ENCODE measurements at regions not wholly inside any gene's neighbourhood (a gene's known extent, or its start where the extent isn't known, plus 50 kb on each side); places are given as distances from the start of the nearest gene placed in this dataset.

DNA sequence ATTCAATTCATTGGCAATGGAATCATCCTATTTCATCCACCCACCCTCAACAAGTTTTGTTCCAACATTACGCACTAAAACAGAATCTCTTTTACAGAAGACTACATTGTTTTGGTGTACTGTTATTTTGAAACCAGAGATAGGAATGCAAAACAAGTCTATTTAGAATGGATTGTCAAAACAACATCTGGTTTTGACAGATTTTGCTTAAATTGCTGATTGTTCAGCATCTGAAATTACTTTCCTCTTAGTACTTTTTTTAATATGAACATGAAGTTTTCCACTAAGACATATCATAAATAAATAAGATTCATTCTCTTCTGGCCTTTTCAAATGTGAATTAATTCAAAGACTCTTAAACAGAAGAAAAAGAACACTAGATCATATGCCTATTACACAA, 323.9 kb upstream of the TFPI start:
- Histone ChIP-seq H3K79me2 (ENCODE audit: insufficient read depth) (no peaks in the 10 kb centered on the region), H3K9me3 (ENCODE audit: low read depth) (no peaks in the 10 kb centered on the region), H3F3A (ENCODE audit: insufficient read depth) (no peaks in the 10 kb centered on the region), H4K20me1 (ENCODE audit: insufficient read depth) (no peaks in the 10 kb centered on the region), H3K36me3 (ENCODE audit: low read depth) (no peaks in the 10 kb centered on the region), H3K27ac (no peak overlapping the region), H2AFZ (no peak overlapping the region), H3K27me3 (replicated peaks; ENCODE audit: insufficient read depth) (no peaks in the 10 kb centered on the region), H3K9ac (no peak overlapping the region), H3K4me2 (ENCODE audit: unreplicated experiment) (no peak overlapping the region), H3K9me2 (ENCODE audit: insufficient read depth) (no peaks in the 10 kb centered on the region), H3K4me1 (ENCODE audit: insufficient read depth) (no peaks in the 10 kb centered on the region), H3K4me3 (no peak overlapping the region)
- WGBS, 2 experiments (ENCODE audit: low coverage in 1 of 2, low lambda C conversion rate in 2 of 2, missing lambda C conversion rate in 2 of 2), result 70 to 85% methylated on average over 1 of the region's 1 CpG
- in situ Hi-C loops (cut with MboI), result no loop called here
- DNase-seq, result no peak
- TF ChIP-seq EZH2 (IDR thresholded peaks at IDR 0.05; ENCODE audit: insufficient read depth, poor library complexity, severe bottlenecking) (no peak), EZH2phosphoT487 (IDR thresholded peaks at IDR 0.05; ENCODE audit: insufficient read depth, low read depth) (no peak)

DNA sequence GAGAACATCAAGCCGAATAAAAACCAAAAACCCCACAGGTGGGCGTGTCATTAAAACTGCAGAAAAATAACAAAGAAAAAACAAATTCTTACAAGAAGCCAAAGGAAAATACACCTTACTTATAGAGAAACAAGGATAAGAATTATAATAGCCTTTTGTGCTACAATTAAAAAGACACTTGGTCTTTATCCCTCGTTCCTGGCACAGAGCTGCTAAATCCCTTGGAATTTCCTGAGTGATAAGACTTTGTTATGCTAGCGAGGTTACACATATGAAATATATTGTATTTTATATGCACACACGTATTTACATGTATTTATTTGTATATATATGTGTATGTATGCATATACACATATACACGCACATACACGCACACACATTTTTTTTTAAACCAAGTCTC, 325.3 kb upstream of the TFPI start:
- WGBS, 2 experiments (ENCODE audit: low coverage in 1 of 2, low lambda C conversion rate in 2 of 2, missing lambda C conversion rate in 2 of 2), result 74 to 77% methylated on average over 7 of the region's 7 CpGs
- Histone ChIP-seq H3K27ac (no peak overlapping the region), H3F3A (ENCODE audit: insufficient read depth) (no peaks in the 10 kb centered on the region), H3K4me1 (ENCODE audit: insufficient read depth) (no peaks in the 10 kb centered on the region), H3K9ac (no peak overlapping the region), H3K9me2 (ENCODE audit: insufficient read depth) (no peaks in the 10 kb centered on the region), H3K9me3 (ENCODE audit: low read depth) (no peaks in the 10 kb centered on the region), H3K27me3 (replicated peaks; ENCODE audit: insufficient read depth) (no peaks in the 10 kb centered on the region), H3K36me3 (ENCODE audit: low read depth) (no peaks in the 10 kb centered on the region), H2AFZ (no peak overlapping the region), H3K4me3 (no peak overlapping the region), H4K20me1 (ENCODE audit: insufficient read depth) (no peaks in the 10 kb centered on the region), H3K79me2 (ENCODE audit: insufficient read depth) (no peaks in the 10 kb centered on the region), H3K4me2 (ENCODE audit: unreplicated experiment) (no peak overlapping the region)
- no peak for TF ChIP-seq EZH2 (IDR thresholded peaks at IDR 0.05; ENCODE audit: insufficient read depth, poor library complexity, severe bottlenecking)
- no peak for TF ChIP-seq EZH2phosphoT487 (IDR thresholded peaks at IDR 0.05; ENCODE audit: insufficient read depth, low read depth)
- DNase-seq, result no peak
- in situ Hi-C loops (cut with MboI), result no loop called here

DNA sequence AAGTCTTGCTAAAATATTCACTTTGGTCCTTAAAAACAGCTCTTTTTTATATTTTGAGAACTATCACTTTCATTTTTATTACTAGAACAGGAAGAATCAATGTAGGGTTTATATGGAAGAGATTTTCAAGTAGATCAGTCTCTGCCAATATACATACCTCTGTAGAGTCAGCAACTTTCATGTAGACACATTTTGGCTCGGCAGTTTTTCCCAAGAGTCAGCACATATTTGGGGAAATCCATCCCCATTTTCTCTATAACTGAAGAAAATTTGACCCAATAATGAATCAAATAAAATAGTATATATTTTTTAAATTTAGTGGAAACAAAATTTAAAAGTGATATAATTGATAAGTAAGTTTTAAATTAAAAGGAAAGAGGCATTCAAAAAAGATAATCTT, 329.8 kb upstream of the TFPI start:
- Histone ChIP-seq H3F3A (ENCODE audit: insufficient read depth) (no peaks in the 10 kb centered on the region), H3K27me3 (replicated peaks; ENCODE audit: insufficient read depth) (no peaks in the 10 kb centered on the region), H2AFZ (no peak overlapping the region), H3K9me3 (ENCODE audit: low read depth) (no peaks in the 10 kb centered on the region), H3K27ac (no peak overlapping the region), H3K9ac (no peak overlapping the region), H3K4me1 (ENCODE audit: insufficient read depth) (no peaks in the 10 kb centered on the region), H3K4me2 (ENCODE audit: unreplicated experiment) (no peak overlapping the region), H3K36me3 (ENCODE audit: low read depth) (no peaks in the 10 kb centered on the region), H4K20me1 (ENCODE audit: insufficient read depth) (no peaks in the 10 kb centered on the region), H3K4me3 (no peak overlapping the region), H3K79me2 (ENCODE audit: insufficient read depth) (no peaks in the 10 kb centered on the region), H3K9me2 (ENCODE audit: insufficient read depth) (no peaks in the 10 kb centered on the region)
- no peak for TF ChIP-seq EZH2 (IDR thresholded peaks at IDR 0.05; ENCODE audit: insufficient read depth, poor library complexity, severe bottlenecking)
- no peak for TF ChIP-seq EZH2phosphoT487 (IDR thresholded peaks at IDR 0.05; ENCODE audit: insufficient read depth, low read depth)
- WGBS, 2 experiments (ENCODE audit: low coverage in 1 of 2, low lambda C conversion rate in 2 of 2, missing lambda C conversion rate in 2 of 2), result 71 to 77% methylated on average over 1 of the region's 1 CpG
- no peak for DNase-seq
- in situ Hi-C loops (cut with MboI), result no loop called here

DNA sequence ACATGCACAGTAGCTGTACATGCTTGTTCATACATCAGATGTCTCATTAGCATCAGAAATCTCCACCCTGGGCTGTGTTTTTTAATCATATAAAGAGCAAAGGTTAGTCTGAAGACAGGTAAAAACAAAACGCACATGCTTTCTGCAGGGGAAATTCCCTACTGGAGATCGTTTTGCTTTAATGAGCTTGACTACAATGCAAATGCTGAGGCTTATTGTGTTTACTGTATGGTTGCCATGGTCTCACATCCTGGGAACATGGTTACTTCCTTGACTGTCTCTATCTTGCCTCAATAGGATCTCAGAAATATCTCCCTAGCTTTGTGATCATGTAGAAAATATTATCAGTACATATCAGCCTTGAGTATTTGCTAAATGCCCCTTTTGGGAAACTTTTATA, 336.5 kb upstream of the TFPI start:
- no peak for DNase-seq
- Histone ChIP-seq H3K9me2 (ENCODE audit: insufficient read depth) (no peaks in the 10 kb centered on the region), H3K27ac (no peak overlapping the region), H3K79me2 (ENCODE audit: insufficient read depth) (no peaks in the 10 kb centered on the region), H3K4me2 (ENCODE audit: unreplicated experiment) (no peak overlapping the region), H3K4me3 (no peak overlapping the region), H3K9me3 (ENCODE audit: low read depth) (no peaks in the 10 kb centered on the region), H3K9ac (no peak overlapping the region), H3K27me3 (replicated peaks; ENCODE audit: insufficient read depth) (no peaks in the 10 kb centered on the region), H2AFZ (no peak overlapping the region), H3F3A (ENCODE audit: insufficient read depth) (no peaks in the 10 kb centered on the region), H3K36me3 (ENCODE audit: low read depth) (no peaks in the 10 kb centered on the region), H3K4me1 (ENCODE audit: insufficient read depth) (no peaks in the 10 kb centered on the region), H4K20me1 (ENCODE audit: insufficient read depth) (no peaks in the 10 kb centered on the region)
- TF ChIP-seq EZH2phosphoT487 (IDR thresholded peaks at IDR 0.05; ENCODE audit: insufficient read depth, low read depth), result no peak
- TF ChIP-seq EZH2 (IDR thresholded peaks at IDR 0.05; ENCODE audit: insufficient read depth, poor library complexity, severe bottlenecking), result no peak
- WGBS, 2 experiments (ENCODE audit: low coverage in 1 of 2, low lambda C conversion rate in 2 of 2, missing lambda C conversion rate in 2 of 2), result 75 to 81% methylated on average over 2 of the region's 2 CpGs
- in situ Hi-C loops (cut with MboI), result no loop called here

DNA sequence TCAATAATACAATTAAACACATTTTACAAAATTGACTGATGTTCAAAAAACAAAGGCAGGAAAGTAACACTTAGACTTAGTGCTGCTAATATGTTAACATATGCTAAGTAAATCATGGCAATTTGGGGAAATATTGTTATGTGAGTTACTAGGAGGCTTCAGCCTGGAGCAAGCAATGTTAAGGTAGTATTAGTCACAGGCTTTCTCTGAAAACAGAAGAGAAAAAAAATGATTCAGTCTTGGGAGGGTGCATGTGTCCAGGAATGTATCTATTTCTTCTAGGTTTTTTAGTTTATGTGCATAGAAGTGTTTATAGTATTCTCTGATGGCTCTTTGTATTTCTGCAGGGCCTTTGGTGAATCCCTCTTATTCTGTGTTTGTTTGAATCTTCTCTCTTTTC, 345.8 kb upstream of the TFPI start:
- Histone ChIP-seq H3K27me3 (replicated peaks; ENCODE audit: insufficient read depth) (no peaks in the 10 kb centered on the region), H2AFZ (no peak overlapping the region), H3K9me2 (ENCODE audit: insufficient read depth) (no peaks in the 10 kb centered on the region), H3K4me3 (no peak overlapping the region), H3F3A (ENCODE audit: insufficient read depth) (no peaks in the 10 kb centered on the region), H4K20me1 (ENCODE audit: insufficient read depth) (no peaks in the 10 kb centered on the region), H3K27ac (no peak overlapping the region), H3K79me2 (ENCODE audit: insufficient read depth) (no peaks in the 10 kb centered on the region), H3K9me3 (ENCODE audit: low read depth) (no peaks in the 10 kb centered on the region), H3K4me2 (ENCODE audit: unreplicated experiment) (no peak overlapping the region), H3K9ac (no peak overlapping the region), H3K4me1 (ENCODE audit: insufficient read depth) (no peaks in the 10 kb centered on the region), H3K36me3 (ENCODE audit: low read depth) (no peaks in the 10 kb centered on the region)
- TF ChIP-seq EZH2 (IDR thresholded peaks at IDR 0.05; ENCODE audit: insufficient read depth, poor library complexity, severe bottlenecking) (no peak), EZH2phosphoT487 (IDR thresholded peaks at IDR 0.05; ENCODE audit: insufficient read depth, low read depth) (no peak)
- in situ Hi-C loops (cut with MboI), result no loop called here
- DNase-seq, result peak; percentile 53

All from GM23248 (cell line).